Brain microvascular endothelial cell (primary cell): ENCODE measurements at regions not wholly inside any gene's neighbourhood (a gene's known extent, or its start where the extent isn't known, plus 50 kb on each side); places are given as distances from the start of the nearest gene placed in this dataset.

Experiments
- DNase-seq: peaks from one replicate; pipeline ENCODE4 v3.0.0-alpha.2; 2020
- H3K27ac ChIP-seq: fragments of 250-450 bp; sonication (Bioruptor Pico); 2 replicates; pipeline ENCODE4 v1.5.1; 2020; ENCODE audit warnings: mild to moderate bottlenecking, moderate library complexity
- H3K27me3 ChIP-seq: fragments of 250-450 bp; sonication (Bioruptor Pico); replicated peaks from 2 replicates; pipeline ENCODE4 v1.5.1; 2020; ENCODE audit warnings: mild to moderate bottlenecking
- H3K36me3 ChIP-seq: fragments of 250-450 bp; sonication (Bioruptor Pico); replicated peaks from 2 replicates; pipeline ENCODE4 v1.5.1; 2020; ENCODE audit warnings: mild to moderate bottlenecking
- H3K4me3 ChIP-seq: 2 replicates; pipeline ENCODE4 v1.5.1; 2011; ENCODE audit warnings: low read depth, mild to moderate bottlenecking, control low read depth, low read length, moderate library complexity
- CTCF ChIP-seq: IDR thresholded peaks from 2 replicates; pipeline ENCODE4 v1.5.1; 2011; ENCODE audit warnings: low read depth, mild to moderate bottlenecking, moderate library complexity, low read length, control low read depth, inconsistent platforms; ENCODE audit errors: missing control alignments
- in situ Hi-C: cut with HindIII; loops from 2 replicates; pipeline ENCODE4 v1.10.0; 2017; ENCODE audit warnings: low sequenced_read_pairs, low pct_ligation_motif_present

GRCh38 chr13:107102676-107103075 lies 534.7 kb upstream of the ARGLU1 start:
- in situ Hi-C loops = no loop called here
- Histone ChIP-seq H3K4me3 (no peak overlapping the region), H3K27ac (no peak overlapping the region), H3K27me3 (no peaks in the 10 kb centered on the region), H3K36me3 (no peaks in the 10 kb centered on the region)
- no peak for DNase-seq
- no peak for TF ChIP-seq CTCF

GRCh38 chr13:107099661-107100060 lies 531.7 kb upstream of the ARGLU1 start:
- H3K36me3 ChIP-seq = no peaks in the 10 kb centered on the region
- H3K4me3 ChIP-seq = no peak overlapping the region
- H3K27ac ChIP-seq = no peak overlapping the region
- peak; percentile 78 for DNase-seq
- in situ Hi-C loops = no loop called here
- TF ChIP-seq CTCF = no peak
- no peaks in the 10 kb centered on the region for H3K27me3 ChIP-seq

- in situ Hi-C loops = no loop called here
- TF ChIP-seq CTCF = no peak
- H3K4me3 ChIP-seq = no peak overlapping the region
Observed at GRCh38 chr13:107097916-107098315, 530.0 kb upstream of the ARGLU1 start.

GRCh38 chr13:107095876-107096275 lies 527.9 kb upstream of the ARGLU1 start:
- no peak for DNase-seq
- H3K4me3 ChIP-seq = no peak overlapping the region
- in situ Hi-C loops = no loop called here
- H3K27me3 ChIP-seq = no peaks in the 10 kb centered on the region
- no peaks in the 10 kb centered on the region for H3K36me3 ChIP-seq
- no peak for TF ChIP-seq CTCF
- no peak overlapping the region for H3K27ac ChIP-seq

More at GRCh38 chr13:107097916-107098315, 530.0 kb upstream of the ARGLU1 start:
- DNase-seq = no peak
- H3K27ac ChIP-seq = no peak overlapping the region
- no peaks in the 10 kb centered on the region for H3K36me3 ChIP-seq
- H3K27me3 ChIP-seq = no peaks in the 10 kb centered on the region

- in situ Hi-C loops = no loop called here
- Histone ChIP-seq H3K27ac (no peak overlapping the region), H3K27me3 (no peaks in the 10 kb centered on the region), H3K36me3 (no peaks in the 10 kb centered on the region), H3K4me3 (no peak overlapping the region)
- no peak for TF ChIP-seq CTCF
- no peak for DNase-seq
Observed at GRCh38 chr13:107091861-107092260, 523.9 kb upstream of the ARGLU1 start.

- in situ Hi-C loops = no loop called here
- H3K27me3 ChIP-seq = no peaks in the 10 kb centered on the region
- no peak overlapping the region for H3K4me3 ChIP-seq
- no peak for DNase-seq
- no peak overlapping the region for H3K27ac ChIP-seq
- H3K36me3 ChIP-seq = no peaks in the 10 kb centered on the region
- TF ChIP-seq CTCF = no peak
Observed at GRCh38 chr13:107091428-107091827, 523.5 kb upstream of the ARGLU1 start.
